Right lobe of liver (tissue), 4 donors: ENCODE measurements at regions not wholly inside any gene's neighbourhood (a gene's known extent, or its start where the extent isn't known, plus 50 kb on each side); places are given as distances from the start of the nearest gene placed in this dataset.

Source experiments
- POLR2A ChIP-seq: fragments of 450-650 bp; IDR thresholded peaks from one replicate; pipeline ENCODE4 v1.6.1; 2017; ENCODE audit warnings: antibody characterized with exemption, mild to moderate bottlenecking
- TF ChIP-seq, protein P1 (sequence below), 4 donors: fragments of 200-600 bp in 3 of 4; fragments of 450-650 bp in 1 of 4; IDR thresholded peaks; one replicate each; pipeline versions ENCODE4 v1.5.1 to v1.8.0; 2016 to 2022; ENCODE audit warnings: antibody characterized with exemption in 4 of 4, mild to moderate bottlenecking in 2 of 4
- donor health status: DM: no; HTN: no; CAD: no.
- donor health status: DM: no; HTN: no; CAD: no.
- donor health status: DM: no; HTN: yes; CAD: no.

DNA sequence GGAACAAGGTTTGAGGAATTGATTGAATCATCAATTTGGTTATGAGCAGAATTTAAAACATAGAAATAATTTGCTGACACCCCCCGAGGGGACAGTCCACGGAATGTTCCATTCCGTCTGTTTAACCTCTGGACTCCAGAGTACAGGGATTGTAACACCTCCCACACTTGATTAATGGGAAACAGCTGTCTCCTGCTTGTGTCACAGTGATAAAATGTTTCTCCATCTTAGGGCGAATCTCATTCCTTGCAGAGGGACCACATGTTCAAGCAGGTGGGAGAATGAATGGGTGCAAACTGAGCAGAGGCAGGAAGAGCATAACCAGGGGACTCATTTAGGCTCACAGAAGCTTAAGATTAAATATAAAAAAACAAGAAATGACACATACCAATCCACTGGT lies 249.5 kb upstream of the RBFOX1 start:
- TF ChIP-seq, protein P1, sequence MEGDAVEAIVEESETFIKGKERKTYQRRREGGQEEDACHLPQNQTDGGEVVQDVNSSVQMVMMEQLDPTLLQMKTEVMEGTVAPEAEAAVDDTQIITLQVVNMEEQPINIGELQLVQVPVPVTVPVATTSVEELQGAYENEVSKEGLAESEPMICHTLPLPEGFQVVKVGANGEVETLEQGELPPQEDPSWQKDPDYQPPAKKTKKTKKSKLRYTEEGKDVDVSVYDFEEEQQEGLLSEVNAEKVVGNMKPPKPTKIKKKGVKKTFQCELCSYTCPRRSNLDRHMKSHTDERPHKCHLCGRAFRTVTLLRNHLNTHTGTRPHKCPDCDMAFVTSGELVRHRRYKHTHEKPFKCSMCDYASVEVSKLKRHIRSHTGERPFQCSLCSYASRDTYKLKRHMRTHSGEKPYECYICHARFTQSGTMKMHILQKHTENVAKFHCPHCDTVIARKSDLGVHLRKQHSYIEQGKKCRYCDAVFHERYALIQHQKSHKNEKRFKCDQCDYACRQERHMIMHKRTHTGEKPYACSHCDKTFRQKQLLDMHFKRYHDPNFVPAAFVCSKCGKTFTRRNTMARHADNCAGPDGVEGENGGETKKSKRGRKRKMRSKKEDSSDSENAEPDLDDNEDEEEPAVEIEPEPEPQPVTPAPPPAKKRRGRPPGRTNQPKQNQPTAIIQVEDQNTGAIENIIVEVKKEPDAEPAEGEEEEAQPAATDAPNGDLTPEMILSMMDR (IDR thresholded peaks at IDR 0.05), result no peak
- TF ChIP-seq POLR2A, result no peak
